Erythroblast (primary cell): ENCODE measurements at regions not wholly inside any gene's neighbourhood (a gene's known extent, or its start where the extent isn't known, plus 50 kb on each side); places are given as distances from the start of the nearest gene placed in this dataset.

Experiments used
- GATA1 ChIP-seq: IDR thresholded peaks from 2 replicates; pipeline ENCODE4 v1.6.1; 2011; ENCODE audit warnings: low read depth, mild to moderate bottlenecking, control low read depth, low read length, moderate library complexity
- POLR2A ChIP-seq: IDR thresholded peaks from 2 replicates; pipeline ENCODE4 v1.6.1; 2011; ENCODE audit warnings: mild to moderate bottlenecking, low read length

DNA sequence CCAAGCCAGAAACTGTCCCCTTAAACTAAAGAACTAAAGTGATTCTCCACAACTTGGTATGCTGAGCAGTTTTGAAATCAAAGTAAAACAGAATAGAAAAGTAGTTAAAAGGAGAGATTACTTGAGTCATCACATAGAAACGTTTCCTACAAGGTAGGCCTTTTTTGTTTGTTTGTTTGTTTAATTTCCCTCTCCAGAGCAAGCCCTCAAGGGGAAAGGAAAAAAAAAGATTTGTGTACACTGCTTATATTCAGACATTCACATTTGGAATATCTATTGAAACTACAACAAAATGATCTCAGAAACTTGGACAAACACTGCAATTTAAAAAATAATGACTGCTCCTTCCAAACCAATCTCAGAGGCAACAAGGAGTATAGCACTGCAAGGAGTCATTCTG, 304.7 kb upstream of the NREP start:
- TF ChIP-seq POLR2A (no peak), GATA1 (no peak)
